ENCODE measurements at regions not wholly inside any gene's neighbourhood (a gene's known extent, or its start where the extent isn't known, plus 50 kb on each side); places are given as distances from the start of the nearest gene placed in this dataset.

GRCh38 chr1:8206391-8206790 is 111.5 kb upstream of the SLC45A1 start:
- ChIA-PET POLR2A (no interaction called here), CTCF (no interaction called here)

DNA sequence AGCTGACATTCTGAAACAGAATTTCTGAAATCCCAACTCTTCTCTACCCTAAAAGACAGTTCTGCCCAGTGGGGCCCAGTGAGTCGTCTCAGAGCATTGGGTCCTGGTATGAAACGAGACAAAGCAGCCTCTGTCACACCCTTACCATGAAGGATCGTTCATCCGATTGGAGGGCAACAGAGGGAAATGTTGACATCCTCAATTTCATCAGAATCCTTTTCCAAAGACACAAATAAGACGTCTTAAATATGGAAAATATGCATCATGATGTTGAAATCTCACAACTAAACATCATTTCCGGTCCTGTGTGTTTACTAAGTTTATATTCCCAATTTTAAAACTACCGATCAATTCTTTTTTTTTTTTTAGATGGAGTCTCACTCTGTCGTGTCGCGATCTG is 112.1 kb upstream of the SLC45A1 start:
- CTCF ChIA-PET = no interaction called here

GRCh38 chr1:8204826-8205225 is 113.1 kb upstream of the SLC45A1 start:
- CTCF ChIA-PET = no interaction called here
- POLR2A ChIA-PET = no interaction called here

More for the DNA sequence above, 112.1 kb upstream of the SLC45A1 start:
- POLR2A ChIA-PET = no interaction called here

DNA sequence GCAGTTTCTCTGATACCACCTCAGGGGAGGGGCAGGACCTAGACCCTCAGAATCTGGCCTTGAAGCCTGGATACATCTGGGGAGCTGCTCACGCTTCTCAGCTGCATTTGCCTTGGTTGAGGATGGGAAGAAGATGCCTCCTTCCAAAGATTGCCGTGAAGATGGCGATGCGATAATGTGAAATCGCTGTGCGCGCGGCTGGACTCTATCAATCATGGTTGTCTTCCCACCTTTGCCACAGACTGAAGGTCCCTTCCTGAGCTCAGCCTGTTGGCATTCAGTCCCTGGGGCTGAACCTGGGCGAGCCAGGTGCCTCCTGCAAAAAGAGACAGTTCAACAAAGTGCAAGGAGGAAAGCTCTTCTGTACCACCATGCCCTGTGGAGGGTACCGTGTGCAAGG is 114.4 kb upstream of the SLC45A1 start:
- CTCF ChIA-PET = no interaction called here
- POLR2A ChIA-PET = no interaction called here

- POLR2A ChIA-PET = no interaction called here
- CTCF ChIA-PET = no interaction called here
These were observed 114.9 kb upstream of the SLC45A1 start for GRCh38 chr1:8203056-8203455.

DNA sequence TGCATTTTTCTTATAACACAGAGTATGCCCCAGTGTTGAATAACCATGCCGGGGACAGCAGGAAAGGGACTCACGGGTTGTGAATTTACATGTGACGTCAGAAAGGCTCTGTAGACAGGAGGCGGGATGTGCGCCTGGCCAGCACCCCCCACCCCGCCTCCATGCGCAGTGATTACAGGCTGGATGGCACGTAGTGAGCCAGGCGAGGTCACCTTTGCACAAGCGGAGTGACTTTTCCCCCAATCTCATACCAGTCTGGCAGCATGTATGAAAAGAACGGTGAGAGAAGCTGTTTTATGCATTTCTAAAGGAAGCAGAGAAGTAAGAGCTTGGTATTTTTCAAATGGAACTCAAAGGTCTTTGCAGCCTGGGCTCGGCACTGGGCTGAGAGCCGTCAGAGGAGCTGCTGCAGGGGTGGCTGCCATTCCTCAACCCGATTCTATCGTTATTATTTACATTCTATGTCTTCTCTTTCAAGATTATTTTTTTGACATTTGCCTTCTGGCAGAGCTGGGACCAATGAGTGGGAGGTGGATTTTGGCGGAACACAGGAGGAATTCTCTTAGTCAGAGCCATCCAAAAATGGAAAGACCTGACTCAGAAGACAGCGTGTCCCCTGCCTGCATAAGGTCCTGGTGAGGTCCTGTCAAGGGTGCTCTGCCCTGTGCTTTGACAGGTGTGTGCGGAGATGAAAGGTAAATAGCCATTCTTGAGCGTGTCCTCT is 115.6 kb upstream of the SLC45A1 start:
- ChIA-PET CTCF (no interaction called here), POLR2A (no interaction called here)

DNA sequence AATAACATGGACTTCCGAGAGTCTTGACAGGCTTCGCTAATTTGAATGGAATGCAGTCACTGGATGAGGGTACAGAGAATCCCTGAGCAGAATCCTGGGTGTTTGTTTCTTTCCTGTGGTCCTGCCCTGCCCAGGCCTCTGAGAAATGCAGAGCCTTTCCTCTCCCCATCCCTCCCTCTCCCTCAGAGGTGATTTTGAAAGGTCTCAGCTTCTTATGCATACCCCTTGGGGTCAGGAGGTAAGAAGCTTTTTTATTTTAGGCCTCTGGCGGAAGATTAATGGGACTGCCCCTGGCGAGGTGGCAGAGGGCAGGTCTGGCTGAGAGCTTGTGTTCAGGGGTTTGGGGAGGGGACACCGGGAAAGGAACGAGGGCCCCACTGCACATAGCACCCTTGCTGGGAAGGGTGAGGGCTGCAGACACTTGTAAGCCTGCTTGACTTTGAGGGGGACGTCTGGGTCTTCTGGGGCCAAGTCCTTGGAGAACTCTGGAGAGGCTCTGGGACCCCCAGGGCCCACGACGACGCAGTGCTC is 116.5 kb upstream of the SLC45A1 start:
- ChIA-PET POLR2A (no interaction called here), CTCF (no interaction called here)

DNA sequence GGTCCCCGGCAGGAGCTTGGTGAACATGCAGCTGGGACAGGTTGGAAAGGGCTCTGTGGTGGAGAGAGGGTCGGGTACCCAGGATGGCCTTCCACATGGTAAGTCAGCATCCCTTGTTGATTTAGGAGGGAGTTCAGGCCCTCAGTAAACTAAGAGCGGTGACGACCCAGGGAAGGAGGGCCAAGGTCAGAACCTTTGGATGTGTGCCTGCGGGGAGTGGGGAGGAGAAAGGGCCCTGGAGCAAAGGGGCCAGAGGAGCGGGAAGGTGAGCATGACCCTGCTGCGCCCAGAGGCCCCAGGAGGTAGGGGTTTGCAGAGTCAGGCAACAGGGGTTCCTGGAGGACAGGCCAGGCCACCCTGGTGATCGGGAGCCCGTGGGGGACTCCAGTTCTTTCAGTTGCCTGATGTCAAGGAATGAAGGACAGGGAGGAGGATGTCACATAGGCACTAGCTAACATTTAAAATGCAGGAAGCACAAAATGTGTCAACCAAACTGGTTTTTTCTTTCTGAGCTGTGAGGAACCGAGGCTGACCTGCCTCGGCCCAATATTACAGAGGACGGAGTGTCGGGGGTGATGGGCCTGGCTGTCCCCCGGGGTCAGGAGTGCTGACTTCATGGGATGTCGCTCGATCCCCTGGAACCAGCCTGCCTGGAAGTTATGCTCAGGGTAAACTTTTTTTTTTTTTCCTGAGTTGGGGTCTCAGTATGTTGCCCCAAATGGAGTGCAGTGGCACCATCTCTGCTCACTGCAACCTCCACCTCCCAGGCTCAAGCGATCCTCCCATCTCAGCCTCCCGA is 117.4 kb upstream of the SLC45A1 start:
- ChIA-PET POLR2A (interaction anchor here (0.6 kb wide), 1 partner anchor 15 kb away, joined by 3 read pairs; no protein-coding TSS in a partner anchor), CTCF (no interaction called here)

DNA sequence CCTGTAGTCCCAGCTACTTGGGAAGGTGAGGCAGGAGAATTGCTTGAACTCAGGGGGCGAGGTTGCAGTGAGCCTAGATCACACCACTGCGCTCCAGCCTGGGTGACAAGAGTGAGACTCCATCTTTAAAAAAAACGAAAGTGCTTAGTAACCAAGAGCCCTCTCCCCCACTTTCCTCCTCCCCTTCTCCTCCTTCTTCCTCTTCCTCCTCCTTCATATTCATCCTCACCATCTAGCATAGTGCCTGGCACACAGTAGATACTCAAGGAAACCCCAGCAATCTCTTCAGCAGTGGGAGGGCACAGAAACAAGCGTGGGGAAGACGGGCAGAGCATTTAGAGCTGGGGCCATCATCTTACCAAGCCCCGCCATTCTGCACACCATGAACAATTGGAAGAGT is 119.4 kb upstream of the SLC45A1 start:
- ChIA-PET POLR2A (no interaction called here), CTCF (no interaction called here)

DNA sequence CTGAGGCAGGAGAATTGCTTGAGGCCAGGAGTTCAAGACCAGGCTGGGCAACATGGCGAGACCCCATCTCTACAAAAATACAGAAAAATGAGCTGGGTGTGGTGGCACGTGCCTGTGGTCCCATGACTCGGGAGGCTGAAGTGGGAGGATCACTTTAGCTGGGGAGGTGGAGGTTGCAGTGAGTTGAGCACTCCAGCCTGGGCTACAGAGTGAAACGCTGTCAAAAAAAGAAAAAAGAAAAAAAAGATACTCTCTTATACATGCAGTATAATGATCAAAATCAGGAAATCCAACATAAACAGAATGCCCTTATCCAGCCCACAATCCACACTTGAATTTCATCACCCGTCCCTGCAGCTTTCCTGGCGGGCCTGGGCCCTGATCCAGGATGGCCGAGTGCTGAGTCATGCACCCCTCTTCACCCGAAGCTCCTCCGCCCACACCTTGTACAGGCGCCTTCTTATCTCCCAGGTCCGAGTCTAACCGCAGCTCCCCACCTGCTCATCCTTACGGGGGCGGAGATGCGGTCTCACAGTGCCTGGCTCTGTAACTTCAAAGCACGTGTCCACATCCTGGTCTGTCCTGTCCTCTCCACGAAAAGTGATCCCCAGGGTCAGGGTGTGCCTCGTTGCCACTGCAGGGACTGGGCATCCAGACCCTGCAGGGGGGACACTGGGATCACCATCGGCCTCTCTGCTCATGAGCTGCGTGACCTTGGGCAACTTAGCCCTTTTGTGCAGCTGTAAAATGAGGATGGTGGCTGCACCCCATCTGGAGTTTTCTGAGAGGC is 120.2 kb upstream of the SLC45A1 start:
- POLR2A ChIA-PET = no interaction called here
- CTCF ChIA-PET = no interaction called here

DNA sequence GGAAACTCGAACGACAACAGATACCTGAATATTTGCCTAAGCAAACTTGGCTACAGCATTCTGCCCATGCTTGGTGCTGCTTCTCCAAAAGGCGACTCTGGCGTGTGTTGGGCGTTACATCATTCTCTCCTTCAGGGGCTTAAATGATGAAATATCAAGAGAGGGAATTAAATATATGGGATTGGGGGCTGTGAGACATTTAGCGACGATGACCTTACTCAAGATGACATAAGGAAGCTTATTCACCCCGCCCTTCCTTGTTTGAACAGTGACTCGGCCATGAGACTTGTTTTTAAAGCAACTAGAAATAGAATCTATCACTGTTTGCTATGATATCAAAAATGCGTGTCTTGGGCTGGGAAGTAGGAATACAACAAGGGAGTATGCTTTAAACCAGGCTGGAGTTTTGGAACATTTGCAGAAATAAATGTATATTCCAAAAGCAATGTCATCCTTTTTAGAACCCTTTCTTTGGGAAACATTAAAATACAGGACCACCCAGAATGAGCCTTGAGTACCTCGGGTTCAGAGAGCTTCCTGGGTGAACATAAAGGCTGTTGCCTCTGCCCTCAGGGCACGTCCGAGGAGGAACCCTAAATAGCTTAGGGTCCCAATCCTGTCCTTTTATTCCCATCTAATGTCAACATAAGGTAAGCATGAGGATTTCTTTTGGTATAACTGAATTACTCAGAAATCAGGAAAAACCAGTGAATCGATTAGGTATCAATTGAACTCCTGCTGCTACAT is 123.3 kb upstream of the SLC45A1 start:
- ChIA-PET CTCF (no interaction called here), POLR2A (no interaction called here)

DNA sequence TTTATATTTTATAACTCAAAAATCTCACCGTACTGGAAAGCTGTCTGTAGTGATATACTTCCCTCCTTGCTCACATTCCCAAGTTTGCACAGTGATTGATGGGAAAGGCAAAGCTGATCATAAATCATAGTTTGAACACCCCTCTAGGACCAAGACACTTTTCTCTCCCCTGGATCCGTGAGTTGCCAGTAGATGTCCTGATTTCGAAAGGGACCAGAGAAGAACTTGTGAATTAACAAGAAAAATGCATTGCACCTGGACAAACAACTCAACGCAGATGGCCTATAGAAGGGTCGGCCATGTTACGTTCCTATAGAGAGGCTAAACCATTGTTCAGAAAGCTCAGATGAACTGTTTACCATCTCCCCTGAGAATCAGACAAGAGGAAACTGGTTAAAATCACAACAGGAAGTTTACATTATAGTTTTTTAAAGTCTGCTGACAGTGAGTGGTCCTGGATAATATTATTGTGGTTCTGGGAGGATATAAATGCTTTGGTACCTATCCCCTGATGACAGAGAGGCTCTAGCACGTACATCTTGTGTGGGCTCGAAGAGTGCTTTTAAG is 124.0 kb upstream of the SLC45A1 start:
- CTCF ChIA-PET = no interaction called here
- POLR2A ChIA-PET = no interaction called here

DNA sequence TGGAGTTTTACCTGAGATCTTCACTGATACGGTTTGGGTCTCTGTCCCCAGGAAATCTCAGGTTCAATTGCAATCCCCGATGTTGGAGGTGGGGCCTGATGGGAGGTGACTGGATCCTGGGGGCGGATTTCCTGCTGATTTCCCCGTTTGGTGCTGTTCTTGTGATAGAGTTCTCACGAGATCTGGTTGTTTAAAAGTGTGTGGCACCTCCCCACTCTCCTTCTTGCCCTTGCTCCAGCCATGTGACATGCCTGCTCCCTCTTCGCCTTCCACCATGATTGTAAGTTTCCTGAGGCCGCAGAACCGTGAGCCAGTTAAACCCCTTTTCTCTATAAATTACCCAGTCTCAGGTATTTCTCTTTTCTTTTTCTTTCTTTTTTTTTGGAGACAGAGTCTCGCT is 126.4 kb upstream of the SLC45A1 start:
- POLR2A ChIA-PET = no interaction called here
- CTCF ChIA-PET = no interaction called here

GRCh38 chr1:8189931-8190483 is 127.9 kb upstream of the SLC45A1 start:
- ChIA-PET POLR2A (no interaction called here), CTCF (no interaction called here)

- CTCF ChIA-PET = interaction anchor here (1.0 kb wide), 1 partner anchor 153 kb away, joined by 3 read pairs; no protein-coding TSS in a partner anchor
These were observed 132.5 kb upstream of the SLC45A1 start for GRCh38 chr1:8185400-8185799.

DNA sequence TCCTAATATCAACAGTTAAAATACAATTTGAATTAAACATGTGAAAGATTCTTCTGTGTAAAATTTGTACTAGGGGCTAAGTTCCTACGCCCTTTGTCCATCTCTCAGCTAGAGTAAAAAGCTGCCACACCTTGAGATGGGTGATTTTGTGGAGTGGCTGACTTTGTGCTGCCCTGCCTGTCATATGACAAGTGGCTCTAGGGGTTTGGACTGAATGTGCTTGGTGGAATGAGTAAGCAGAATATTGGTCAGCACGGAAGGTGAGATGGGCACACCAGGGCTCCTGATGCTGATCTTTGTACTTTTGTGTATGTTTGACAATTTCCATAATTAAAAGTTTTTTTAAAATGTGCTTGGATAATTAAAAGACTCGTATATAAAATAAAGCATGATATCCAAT is 133.6 kb upstream of the SLC45A1 start:
- CTCF ChIA-PET = no interaction called here
- POLR2A ChIA-PET = no interaction called here

More at GRCh38 chr1:8185400-8185799, 132.5 kb upstream of the SLC45A1 start:
- POLR2A ChIA-PET = interaction anchor here (0.6 kb wide), 1 partner anchor 15 kb away, joined by 3 read pairs; no protein-coding TSS in a partner anchor

GRCh38 chr1:8182034-8182761 is 135.7 kb upstream of the SLC45A1 start:
- CTCF ChIA-PET = no interaction called here
- POLR2A ChIA-PET = no interaction called here

- ChIA-PET CTCF (no interaction called here), POLR2A (no interaction called here)
These were observed 138.7 kb upstream of the SLC45A1 start for GRCh38 chr1:8179132-8179793.
